ENCODE measurements at regions not wholly inside any gene's neighbourhood (a gene's known extent, or its start where the extent isn't known, plus 50 kb on each side); places are given as distances from the start of the nearest gene placed in this dataset.

GRCh38 chr4:126539771-126540170, 1093.0 kb upstream of the INTU start:
- Histone ChIP-seq H3K27me3 (ENCODE audit: control insufficient read depth in 4 of 4, insufficient read depth in 4 of 4, low read length in 3 of 4) (no peaks in the 10 kb centered on the region), H3K36me3 (ENCODE audit: control insufficient read depth in 4 of 4, insufficient read depth in 3 of 4, low read depth in 1 of 4, low read length in 3 of 4) (no peaks in the 10 kb centered on the region), H3K27ac (ENCODE audit: low read depth in 1 of 2, low read length in 2 of 2) (no peak overlapping the region), H3K4me3 (ENCODE audit: low read depth in 1 of 3, low read length in 3 of 3) (no peak overlapping the region), H3K9ac (ENCODE audit: low read depth in 1 of 2, low read length in 2 of 2) (no peak overlapping the region), H3K4me1 (ENCODE audit: control insufficient read depth in 4 of 4, insufficient read depth in 4 of 4, low read length in 3 of 4) (no peaks in the 10 kb centered on the region), H3K9me3 (ENCODE audit: control insufficient read depth in 4 of 4, low read length in 3 of 4) (no peaks in the 10 kb centered on the region)
- WGBS, result 64% methylated on average over 3 of the region's 3 CpGs
- TF ChIP-seq GABPA (IDR thresholded peaks at IDR 0.05 in 1 of 2, conservative IDR thresholded peaks at IDR 0.05 in 1 of 2), result no peak
- no peak for TF ChIP-seq HNF4A (conservative IDR thresholded peaks at IDR 0.05)
- no peak for TF ChIP-seq RAD21 (IDR thresholded peaks at IDR 0.05)
- TF ChIP-seq RXRA (IDR thresholded peaks at IDR 0.05), result no peak
- no peak for TF ChIP-seq FOXA1 (IDR thresholded peaks at IDR 0.05)
- no peak for TF ChIP-seq YY1 (IDR thresholded peaks at IDR 0.05)
- TF ChIP-seq NR2F2 (IDR thresholded peaks at IDR 0.05), result no peak
- TF ChIP-seq FOXA2 (IDR thresholded peaks at IDR 0.05), result no peak
- TF ChIP-seq ATF3 (IDR thresholded peaks at IDR 0.05), result no peak
- no peak for TF ChIP-seq MAX (IDR thresholded peaks at IDR 0.05)
- TF ChIP-seq ZBTB33 (IDR thresholded peaks at IDR 0.05), result no peak
- no peak for TF ChIP-seq EGR1 (IDR thresholded peaks at IDR 0.05; ENCODE audit: low read depth in 2 of 2)
- TF ChIP-seq TAF1 (conservative IDR thresholded peaks at IDR 0.05), result no peak
- TF ChIP-seq CTCF (IDR thresholded peaks at IDR 0.05; ENCODE audit: low read depth, low read length, missing input control), result no peak
- no peak for TF ChIP-seq REST (IDR thresholded peaks at IDR 0.05)
- no peak for TF ChIP-seq JUND (IDR thresholded peaks at IDR 0.05)
- TF ChIP-seq SP1 (IDR thresholded peaks at IDR 0.05), result no peak
- TF ChIP-seq HNF4G (IDR thresholded peaks at IDR 0.05), result no peak
- no peak for DNase-seq (ENCODE audit: low spot score)
